HepG2 (cell line): ENCODE measurements at regions not wholly inside any gene's neighbourhood (a gene's known extent, or its start where the extent isn't known, plus 50 kb on each side); places are given as distances from the start of the nearest gene placed in this dataset.

ENCODE experiments used
- ATAC-seq: fragments of 200-7000 bp; cut with Tn5 transposase; 3 replicates; pipeline ENCODE4 v1.9.1; 2020; ENCODE audit warnings: mild to moderate bottlenecking, moderate library complexity
- BruUV-seq: library from RNA; stranded (reverse); fragments of 400-500 nt; replicated peaks from 2 replicates; lab custom pipeline; 2021; lab: Mats Ljungman, UMichigan
- CTCF ChIA-PET: fragments of 300-600 bp; formaldehyde crosslinking; extraction: SDS; loops from one replicate; lab custom pipeline; 2021; ENCODE audit warnings: low total read pairs, inconsistent platforms, low intra/inter-chr PET ratio; lab: Yijun Ruan, JAX
- POLR2A ChIA-PET: fragments of 350-600 bp; sonication (Branson Sonifier 250); formaldehyde crosslinking; loops from one replicate; lab custom pipeline; 2020; ENCODE audit warnings: antibody characterized with exemption, inconsistent platforms; lab: Yijun Ruan, JAX
- DNase-seq: peaks from one replicate; pipeline ENCODE4 v3.0.0-alpha.2; 2015; ENCODE audit warnings: low spot score
- FAIRE-seq: peaks from 3 replicates; lab custom pipeline; 2011; peaks lifted over from hg19 to GRCh38; lab: Jason Lieb, UNC
- H2AFZ ChIP-seq: one replicate; pipeline ENCODE4 v1.6.1; 2011; ENCODE audit warnings: low read length, inconsistent platforms
- H3K27ac ChIP-seq: fragments of 300-600 bp; 3 replicates; pipeline ENCODE4 v1.8.0; 2011; ENCODE audit warnings: mixed run types, mild to moderate bottlenecking, mixed read lengths, low read length, inconsistent platforms; ENCODE audit not compliant: insufficient read depth; ENCODE audit errors: extremely low read length
- H3K27me3 ChIP-seq, 2 experiments: fragments of 200-600 bp in 1 of 2; 2 replicates in 1 of 2; 3 replicates in 1 of 2; pipeline versions ENCODE4 v1.6.0 to v1.8.0; 2011; ENCODE audit warnings: low read length in 2 of 2, mild to moderate bottlenecking in 2 of 2, moderate library complexity in 2 of 2, inconsistent platforms in 1 of 2; ENCODE audit not compliant: insufficient read depth in 2 of 2, control insufficient read depth in 1 of 2
- H3K36me3 ChIP-seq, 2 experiments: fragments of 200-600 bp in 1 of 2; replicated peaks in 1 of 2; 2 replicates in 1 of 2; 3 replicates in 1 of 2; pipeline versions ENCODE4 v1.5.1 to v1.8.0; 2011; ENCODE audit warnings: low read length in 2 of 2, inconsistent platforms in 1 of 2; ENCODE audit not compliant: insufficient read depth in 2 of 2, control insufficient read depth in 1 of 2
- H3K4me1 ChIP-seq: 2 replicates; pipeline ENCODE4 v1.5.1; 2012; ENCODE audit warnings: low read length, inconsistent platforms; ENCODE audit not compliant: insufficient read depth
- H3K4me2 ChIP-seq: 2 replicates; pipeline ENCODE4 v1.6.0; 2011; ENCODE audit warnings: low read depth, low read length, inconsistent platforms
- H3K4me3 ChIP-seq, 3 experiments: fragments of 200-600 bp in 1 of 3; sonication (generic), shearing (Covaris generic) in 1 of 3; replicated peaks in 1 of 3; 2 replicates each; pipeline ENCODE4 v1.5.1; 2011 to 2016; ENCODE audit warnings: low read length in 3 of 3, inconsistent platforms in 2 of 3, low read depth in 2 of 3, mild to moderate bottlenecking in 2 of 3, control low read depth in 1 of 3, mixed read lengths in 1 of 3; ENCODE audit not compliant: insufficient read depth in 1 of 3
- H3K79me2 ChIP-seq: one replicate; pipeline ENCODE4 v1.6.1; 2011; ENCODE audit warnings: low read length, inconsistent platforms; ENCODE audit not compliant: insufficient read depth
- H3K9ac ChIP-seq: 2 replicates; pipeline ENCODE4 v1.6.0; 2011; ENCODE audit warnings: mild to moderate bottlenecking, low read depth, low read length, inconsistent platforms; ENCODE audit not compliant: insufficient read depth
- H3K9me3 ChIP-seq: 2 replicates; pipeline ENCODE4 v1.5.1; 2012; ENCODE audit warnings: mild to moderate bottlenecking, low read length
- H4K20me1 ChIP-seq: 2 replicates; pipeline ENCODE4 v1.6.0; 2011; ENCODE audit warnings: inconsistent platforms, mild to moderate bottlenecking, low read length, moderate library complexity; ENCODE audit not compliant: insufficient read depth
- ATF7 ChIP-seq, 2 experiments: fragments of 450-650 bp in 1 of 2; sonication (generic) in 1 of 2; formaldehyde crosslinking in 1 of 2; IDR thresholded peaks; 2 replicates each; pipeline versions ENCODE4 v1.4.0 to v1.6.1; 2016 to 2020; ENCODE audit warnings: antibody characterized with exemption in 1 of 2, mild to moderate bottlenecking in 1 of 2, missing genetic modification reagents in 1 of 2
- EEA1 ChIP-seq: sonication (generic); formaldehyde crosslinking; IDR thresholded peaks from 2 replicates; pipeline ENCODE4 v1.5.1; 2020; ENCODE audit warnings: mild to moderate bottlenecking, missing genetic modification reagents, borderline replicate concordance
- EHMT2 ChIP-seq: fragments of 200-600 bp; sonication (generic); IDR thresholded peaks from 2 replicates; pipeline ENCODE4 v1.7.0; 2017; ENCODE audit warnings: antibody characterized with exemption, low read depth, low read length, borderline replicate concordance
- FOXP1 ChIP-seq, 2 experiments: fragments of 450-650 bp in 1 of 2; IDR thresholded peaks; 2 replicates each; pipeline ENCODE4 v1.6.1; 2017 to 2018; ENCODE audit warnings: antibody characterized with exemption in 1 of 2
- NBN ChIP-seq: fragments of 450-650 bp; conservative IDR thresholded peaks from 2 replicates; pipeline ENCODE4 v1.6.1; 2017
- NCOA2 ChIP-seq: sonication (generic); formaldehyde crosslinking; IDR thresholded peaks from 2 replicates; pipeline ENCODE4 v1.8.0; 2022; ENCODE audit warnings: inconsistent platforms
- RFX5 ChIP-seq: IDR thresholded peaks from 2 replicates; pipeline ENCODE4 v1.6.1; 2011; ENCODE audit warnings: low read depth, low read length, improper control_type of control experiment
- SOX5 ChIP-seq: IDR thresholded peaks from 2 replicates; pipeline ENCODE4 v1.6.1; 2016; ENCODE audit warnings: borderline replicate concordance
- SRF ChIP-seq: IDR thresholded peaks from 2 replicates; pipeline ENCODE4 v1.6.1; 2011; ENCODE audit warnings: mild to moderate bottlenecking, low read depth, low read length, moderate library complexity
- TRIM24 ChIP-seq: sonication (generic); formaldehyde crosslinking; IDR thresholded peaks from 2 replicates; pipeline ENCODE4 v1.8.0; 2022; ENCODE audit warnings: mild to moderate bottlenecking, missing genetic modification reagents
- ZNF33A ChIP-seq: sonication (generic); formaldehyde crosslinking; IDR thresholded peaks from 2 replicates; pipeline ENCODE4 v1.5.1; 2020; ENCODE audit warnings: missing genetic modification reagents, mild to moderate bottlenecking, moderate library complexity, borderline replicate concordance
- ZSCAN31 ChIP-seq: sonication (generic); formaldehyde crosslinking; IDR thresholded peaks from 2 replicates; pipeline ENCODE4 v1.5.0; 2020; ENCODE audit warnings: low read depth, mild to moderate bottlenecking, missing genetic modification reagents
- WGBS: methylation state at CpG from one replicate; pipeline ENCODE4 v1.1.6; 2017; ENCODE audit warnings: low lambda C conversion rate; 5-methylcytosine and 5-hydroxymethylcytosine counted together
- in situ Hi-C: cut with HindIII; loops from 2 replicates; pipeline ENCODE4 v1.10.0; 2017; ENCODE audit warnings: low pct_unique_long_range_greater_than_20kb; ENCODE audit not compliant: extremely low pct_ligation_motif_present
- intact Hi-C: fragments of 100-400 bp; cut with micrococcal nuclease; formaldehyde crosslinking; loops from one replicate; pipeline ENCODE4 v1.10.0; 2022; ENCODE audit not compliant: unreplicated experiment
- TF ChIP-seq, protein P1 (sequence below): sonication (generic); formaldehyde crosslinking; IDR thresholded peaks from 2 replicates; pipeline ENCODE4 v1.5.1; 2020; ENCODE audit warnings: mild to moderate bottlenecking, missing genetic modification reagents, borderline replicate concordance
- TF ChIP-seq, protein P2 (sequence below): sonication (generic); formaldehyde crosslinking; IDR thresholded peaks from 2 replicates; pipeline ENCODE4 v1.4.0; 2020; ENCODE audit warnings: missing genetic modification reagents
- TF ChIP-seq, protein P3 (sequence below): IDR thresholded peaks from 2 replicates; pipeline ENCODE4 v1.6.1; 2012; ENCODE audit warnings: low read length, improper control_type of control experiment

DNA sequence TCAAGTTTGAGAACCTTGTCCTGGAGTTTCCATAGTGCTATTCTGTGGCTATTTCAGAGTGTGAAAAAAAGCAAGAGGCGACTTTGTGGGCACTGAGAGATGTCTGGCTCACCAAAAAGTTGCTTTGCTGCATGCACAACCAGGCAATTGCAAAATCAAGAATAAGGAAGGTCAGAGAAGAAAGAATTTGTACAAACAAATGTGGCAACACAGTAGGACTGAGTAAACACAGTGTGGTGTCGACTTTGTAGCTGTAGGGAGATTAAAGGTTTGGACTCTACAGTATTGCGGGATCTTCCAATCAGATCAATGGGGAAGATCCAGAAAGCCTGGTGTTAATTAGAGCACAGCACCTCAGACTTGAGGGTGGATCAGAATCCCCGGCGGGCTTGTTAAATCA is 88.1 kb upstream of the PLPP4 start:
- peak; percentile 82 for ATAC-seq
- Histone ChIP-seq H2AFZ (no peak overlapping the region), H3K9ac (no peak overlapping the region), H3K4me1 (peaks cover 18% of the 10 kb centered on the region), H3K9me3 (no peaks in the 10 kb centered on the region), H3K27me3 (no peaks in the 10 kb centered on the region), H4K20me1 (no peaks in the 10 kb centered on the region), H3K4me2 (no peak overlapping the region), H3K79me2 (no peaks in the 10 kb centered on the region), H3K4me3 (no peak overlapping the region), H3K27ac (no peak overlapping the region), H3K36me3 (no peaks in the 10 kb centered on the region)
- 3% methylated on average over 5 of the region's 5 CpGs for WGBS
- FAIRE-seq = peak; percentile 54
- intact Hi-C loops (no loop called here), in situ Hi-C loops (no loop called here)
- POLR2A ChIA-PET = no interaction called here
- peak; percentile 36 for DNase-seq
- CTCF ChIA-PET = no interaction called here
- no TSS peak for BruUV-seq
- 0 out of 2 replicates have a peak, but pooled peaks have one; percentile 17 for TF ChIP-seq NCOA2 (CRISPR knock-in tag)
- no peak for TF ChIP-seq EEA1 (CRISPR knock-in tag)
- TF ChIP-seq SOX5 (CRISPR knock-in tag) = peak; percentile 60
- TF ChIP-seq ZSCAN31 (CRISPR knock-in tag) = no peak
- no peak for TF ChIP-seq NBN
- TF ChIP-seq ZNF33A (CRISPR knock-in tag) = no peak
- TF ChIP-seq FOXP1 (IDR thresholded peaks at IDR 0.05) = peak; percentile 53; the same call in 1 of the 2 replicates
- peak; percentile 70 for TF ChIP-seq FOXP1 (CRISPR knock-in tag; IDR thresholded peaks at IDR 0.05)
- TF ChIP-seq TRIM24 (CRISPR knock-in tag) = peak; percentile 66; the same call in 1 of the 2 replicates
- no peak for TF ChIP-seq ATF7 (IDR thresholded peaks at IDR 0.05)
- no peak for TF ChIP-seq ATF7 (CRISPR knock-in tag; IDR thresholded peaks at IDR 0.05)
- no peak for TF ChIP-seq EHMT2
- TF ChIP-seq, protein P1, sequence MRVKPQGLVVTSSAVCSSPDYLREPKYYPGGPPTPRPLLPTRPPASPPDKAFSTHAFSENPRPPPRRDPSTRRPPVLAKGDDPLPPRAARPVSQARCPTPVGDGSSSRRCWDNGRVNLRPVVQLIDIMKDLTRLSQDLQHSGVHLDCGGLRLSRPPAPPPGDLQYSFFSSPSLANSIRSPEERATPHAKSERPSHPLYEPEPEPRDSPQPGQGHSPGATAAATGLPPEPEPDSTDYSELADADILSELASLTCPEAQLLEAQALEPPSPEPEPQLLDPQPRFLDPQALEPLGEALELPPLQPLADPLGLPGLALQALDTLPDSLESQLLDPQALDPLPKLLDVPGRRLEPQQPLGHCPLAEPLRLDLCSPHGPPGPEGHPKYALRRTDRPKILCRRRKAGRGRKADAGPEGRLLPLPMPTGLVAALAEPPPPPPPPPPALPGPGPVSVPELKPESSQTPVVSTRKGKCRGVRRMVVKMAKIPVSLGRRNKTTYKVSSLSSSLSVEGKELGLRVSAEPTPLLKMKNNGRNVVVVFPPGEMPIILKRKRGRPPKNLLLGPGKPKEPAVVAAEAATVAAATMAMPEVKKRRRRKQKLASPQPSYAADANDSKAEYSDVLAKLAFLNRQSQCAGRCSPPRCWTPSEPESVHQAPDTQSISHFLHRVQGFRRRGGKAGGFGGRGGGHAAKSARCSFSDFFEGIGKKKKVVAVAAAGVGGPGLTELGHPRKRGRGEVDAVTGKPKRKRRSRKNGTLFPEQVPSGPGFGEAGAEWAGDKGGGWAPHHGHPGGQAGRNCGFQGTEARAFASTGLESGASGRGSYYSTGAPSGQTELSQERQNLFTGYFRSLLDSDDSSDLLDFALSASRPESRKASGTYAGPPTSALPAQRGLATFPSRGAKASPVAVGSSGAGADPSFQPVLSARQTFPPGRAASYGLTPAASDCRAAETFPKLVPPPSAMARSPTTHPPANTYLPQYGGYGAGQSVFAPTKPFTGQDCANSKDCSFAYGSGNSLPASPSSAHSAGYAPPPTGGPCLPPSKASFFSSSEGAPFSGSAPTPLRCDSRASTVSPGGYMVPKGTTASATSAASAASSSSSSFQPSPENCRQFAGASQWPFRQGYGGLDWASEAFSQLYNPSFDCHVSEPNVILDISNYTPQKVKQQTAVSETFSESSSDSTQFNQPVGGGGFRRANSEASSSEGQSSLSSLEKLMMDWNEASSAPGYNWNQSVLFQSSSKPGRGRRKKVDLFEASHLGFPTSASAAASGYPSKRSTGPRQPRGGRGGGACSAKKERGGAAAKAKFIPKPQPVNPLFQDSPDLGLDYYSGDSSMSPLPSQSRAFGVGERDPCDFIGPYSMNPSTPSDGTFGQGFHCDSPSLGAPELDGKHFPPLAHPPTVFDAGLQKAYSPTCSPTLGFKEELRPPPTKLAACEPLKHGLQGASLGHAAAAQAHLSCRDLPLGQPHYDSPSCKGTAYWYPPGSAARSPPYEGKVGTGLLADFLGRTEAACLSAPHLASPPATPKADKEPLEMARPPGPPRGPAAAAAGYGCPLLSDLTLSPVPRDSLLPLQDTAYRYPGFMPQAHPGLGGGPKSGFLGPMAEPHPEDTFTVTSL = peak; percentile 78
- TF ChIP-seq, protein P2, sequence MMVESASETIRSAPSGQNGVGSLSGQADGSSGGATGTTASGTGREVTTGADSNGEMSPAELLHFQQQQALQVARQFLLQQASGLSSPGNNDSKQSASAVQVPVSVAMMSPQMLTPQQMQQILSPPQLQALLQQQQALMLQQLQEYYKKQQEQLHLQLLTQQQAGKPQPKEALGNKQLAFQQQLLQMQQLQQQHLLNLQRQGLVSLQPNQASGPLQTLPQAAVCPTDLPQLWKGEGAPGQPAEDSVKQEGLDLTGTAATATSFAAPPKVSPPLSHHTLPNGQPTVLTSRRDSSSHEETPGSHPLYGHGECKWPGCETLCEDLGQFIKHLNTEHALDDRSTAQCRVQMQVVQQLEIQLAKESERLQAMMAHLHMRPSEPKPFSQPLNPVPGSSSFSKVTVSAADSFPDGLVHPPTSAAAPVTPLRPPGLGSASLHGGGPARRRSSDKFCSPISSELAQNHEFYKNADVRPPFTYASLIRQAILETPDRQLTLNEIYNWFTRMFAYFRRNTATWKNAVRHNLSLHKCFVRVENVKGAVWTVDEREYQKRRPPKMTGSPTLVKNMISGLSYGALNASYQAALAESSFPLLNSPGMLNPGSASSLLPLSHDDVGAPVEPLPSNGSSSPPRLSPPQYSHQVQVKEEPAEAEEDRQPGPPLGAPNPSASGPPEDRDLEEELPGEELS (CRISPR knock-in tag) = peak; percentile 39; the same call in 1 of the 2 replicates
- TF ChIP-seq RFX5 = no peak
- no peak for TF ChIP-seq SRF
- TF ChIP-seq, protein P3, sequence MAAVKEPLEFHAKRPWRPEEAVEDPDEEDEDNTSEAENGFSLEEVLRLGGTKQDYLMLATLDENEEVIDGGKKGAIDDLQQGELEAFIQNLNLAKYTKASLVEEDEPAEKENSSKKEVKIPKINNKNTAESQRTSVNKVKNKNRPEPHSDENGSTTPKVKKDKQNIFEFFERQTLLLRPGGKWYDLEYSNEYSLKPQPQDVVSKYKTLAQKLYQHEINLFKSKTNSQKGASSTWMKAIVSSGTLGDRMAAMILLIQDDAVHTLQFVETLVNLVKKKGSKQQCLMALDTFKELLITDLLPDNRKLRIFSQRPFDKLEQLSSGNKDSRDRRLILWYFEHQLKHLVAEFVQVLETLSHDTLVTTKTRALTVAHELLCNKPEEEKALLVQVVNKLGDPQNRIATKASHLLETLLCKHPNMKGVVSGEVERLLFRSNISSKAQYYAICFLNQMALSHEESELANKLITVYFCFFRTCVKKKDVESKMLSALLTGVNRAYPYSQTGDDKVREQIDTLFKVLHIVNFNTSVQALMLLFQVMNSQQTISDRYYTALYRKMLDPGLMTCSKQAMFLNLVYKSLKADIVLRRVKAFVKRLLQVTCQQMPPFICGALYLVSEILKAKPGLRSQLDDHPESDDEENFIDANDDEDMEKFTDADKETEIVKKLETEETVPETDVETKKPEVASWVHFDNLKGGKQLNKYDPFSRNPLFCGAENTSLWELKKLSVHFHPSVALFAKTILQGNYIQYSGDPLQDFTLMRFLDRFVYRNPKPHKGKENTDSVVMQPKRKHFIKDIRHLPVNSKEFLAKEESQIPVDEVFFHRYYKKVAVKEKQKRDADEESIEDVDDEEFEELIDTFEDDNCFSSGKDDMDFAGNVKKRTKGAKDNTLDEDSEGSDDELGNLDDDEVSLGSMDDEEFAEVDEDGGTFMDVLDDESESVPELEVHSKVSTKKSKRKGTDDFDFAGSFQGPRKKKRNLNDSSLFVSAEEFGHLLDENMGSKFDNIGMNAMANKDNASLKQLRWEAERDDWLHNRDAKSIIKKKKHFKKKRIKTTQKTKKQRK = no peak
